G401.6 (cell line): ENCODE measurements at regions not wholly inside any gene's neighbourhood (a gene's known extent, or its start where the extent isn't known, plus 50 kb on each side); places are given as distances from the start of the nearest gene placed in this dataset.

Experiments used
- FAIRE-seq: peaks from 2 replicates; lab custom pipeline; 2012; peaks lifted over from hg19 to GRCh38; lab: Jason Lieb, UNC

DNA sequence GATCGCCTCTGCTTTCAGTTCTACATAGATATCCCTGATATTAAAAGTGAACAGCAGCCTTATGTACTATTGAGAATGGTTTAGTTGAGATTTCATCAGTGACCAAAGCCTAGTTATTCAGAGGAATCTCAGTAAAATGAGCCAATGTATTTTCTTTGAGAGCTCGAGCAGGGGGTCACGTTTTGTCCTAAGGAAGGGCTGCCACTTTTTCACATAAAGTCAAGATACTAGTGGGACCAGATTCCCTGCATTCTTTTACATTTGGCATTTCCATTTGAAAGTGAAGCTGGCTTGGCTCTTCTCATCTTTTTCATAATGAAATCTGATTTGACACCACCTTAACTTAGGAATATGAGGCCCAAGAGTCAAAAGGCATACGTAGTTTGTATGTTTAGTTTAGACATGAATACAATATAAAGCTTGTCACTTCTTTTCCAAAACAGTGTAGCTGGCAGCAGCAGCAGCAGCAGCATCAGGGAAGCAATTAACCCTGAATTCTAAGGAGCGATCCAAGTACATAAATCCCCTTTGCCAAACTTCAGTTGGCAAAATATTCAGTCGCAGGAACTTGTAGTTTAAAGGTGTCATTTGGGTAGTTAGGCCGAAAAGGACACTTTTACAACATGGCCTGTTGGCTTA lies 1752.2 kb upstream of the PCDH20 start:
- FAIRE-seq, result no peak

DNA sequence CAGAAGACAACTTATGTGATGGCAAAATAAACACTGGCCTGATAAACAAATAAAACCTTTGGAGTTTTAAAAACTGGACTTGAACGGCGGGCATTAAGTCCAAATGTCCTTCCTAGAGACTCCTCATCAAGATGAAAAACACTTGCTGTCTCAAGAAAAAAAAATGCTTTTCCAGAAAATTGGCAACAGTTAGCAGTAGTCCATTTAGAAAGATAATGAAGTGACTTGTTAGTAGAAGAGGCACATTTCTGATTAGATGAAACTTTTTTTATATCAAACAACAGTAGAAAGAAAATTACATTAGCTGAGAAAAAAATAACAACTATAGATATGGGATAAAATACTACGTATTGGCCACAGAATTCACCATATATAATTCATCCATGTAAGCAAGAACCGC lies 1750.7 kb upstream of the PCDH20 start:
- FAIRE-seq, result no peak

DNA sequence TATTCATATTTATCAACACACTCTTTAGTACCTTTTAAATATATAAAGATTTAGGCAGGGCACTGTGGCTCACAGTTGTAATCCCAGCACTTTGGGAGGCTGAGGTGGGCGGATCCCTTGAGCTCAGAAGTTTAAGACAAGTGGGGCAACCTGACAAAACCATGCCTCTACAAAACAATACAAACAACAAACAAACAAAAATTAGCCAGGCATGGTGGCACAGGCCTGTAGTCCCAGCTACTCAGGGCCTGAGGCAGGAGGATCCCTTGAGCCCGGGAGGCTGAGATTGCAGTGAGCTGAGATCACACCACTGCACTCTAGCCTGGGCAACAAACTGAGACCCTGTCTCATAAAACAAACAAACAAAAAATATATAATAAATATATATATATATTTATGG lies 1748.3 kb upstream of the PCDH20 start:
- FAIRE-seq, result no peak

DNA sequence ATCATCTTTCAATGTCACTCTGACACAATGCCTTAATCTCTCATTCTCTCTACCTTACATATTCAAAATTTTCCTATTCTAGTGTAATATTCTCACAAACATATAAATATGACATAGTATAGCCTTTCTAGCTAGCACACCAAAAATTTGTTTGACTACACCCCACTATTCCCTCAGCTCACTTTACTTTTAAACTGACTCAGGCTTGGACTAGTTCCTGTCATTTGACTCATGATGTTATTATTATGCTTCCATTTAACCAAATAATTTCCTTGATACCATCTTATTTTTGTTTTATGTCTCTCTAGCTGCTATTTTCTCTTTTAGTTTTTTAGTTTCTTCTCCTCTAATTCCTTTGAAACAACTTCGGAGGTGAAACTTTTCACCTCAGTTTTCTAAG lies 1745.6 kb upstream of the PCDH20 start:
- no peak for FAIRE-seq

DNA sequence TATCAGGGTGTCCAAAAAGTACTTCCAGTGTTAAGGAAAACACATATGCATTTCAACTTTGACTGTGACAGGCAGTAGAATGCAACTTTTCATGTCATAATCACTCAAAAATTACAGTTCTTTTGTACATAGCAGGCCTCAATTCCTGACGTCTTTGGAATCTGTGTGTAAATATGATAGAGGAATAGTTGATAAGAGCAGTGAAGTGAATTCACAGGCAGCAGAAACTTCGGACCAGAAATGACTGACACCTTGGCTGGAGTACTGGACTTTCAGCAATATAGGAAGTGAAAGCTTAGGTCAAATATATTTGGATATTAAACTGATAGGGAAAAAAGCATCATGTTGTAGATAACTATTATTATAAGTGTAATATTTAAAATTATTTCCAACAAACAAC lies 1741.2 kb upstream of the PCDH20 start:
- FAIRE-seq, result no peak

DNA sequence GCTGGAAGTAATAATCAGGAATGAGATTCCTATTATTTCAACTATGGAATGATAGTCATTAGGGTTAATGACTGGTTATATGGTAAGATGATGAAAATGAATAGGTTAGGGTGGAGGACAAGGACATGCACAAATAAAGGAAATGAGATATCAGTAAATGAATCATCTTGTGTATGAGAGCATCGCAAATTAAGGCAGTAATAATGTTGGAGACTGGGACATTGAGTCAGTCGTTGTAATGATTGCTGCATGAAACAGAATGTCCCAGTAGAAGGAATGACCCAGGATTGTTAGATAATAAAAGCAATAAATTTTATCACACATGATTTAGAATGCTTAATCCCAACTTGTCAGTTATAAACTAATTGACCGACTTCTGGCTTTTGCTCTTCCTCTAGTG lies 1733.7 kb upstream of the PCDH20 start:
- no peak for FAIRE-seq

DNA sequence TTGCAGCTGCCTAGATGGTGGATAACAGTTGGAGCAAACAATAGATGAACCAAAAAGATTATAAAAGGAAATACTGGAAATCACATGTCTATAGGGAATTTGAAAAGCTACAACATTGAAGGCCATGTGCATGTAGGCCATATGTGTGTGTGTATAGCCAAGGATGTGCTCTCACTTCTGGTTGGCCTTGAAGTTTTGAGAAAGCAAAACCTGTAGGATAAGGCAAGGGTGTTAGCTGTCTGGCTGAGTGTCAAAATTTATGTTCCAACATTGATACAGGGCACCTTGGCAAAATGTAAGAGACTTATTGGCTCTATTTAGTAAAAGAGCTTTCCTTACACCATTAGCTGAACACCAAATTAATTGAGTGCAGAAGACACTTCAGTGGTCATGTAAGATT lies 1723.6 kb upstream of the PCDH20 start:
- FAIRE-seq, result no peak

DNA sequence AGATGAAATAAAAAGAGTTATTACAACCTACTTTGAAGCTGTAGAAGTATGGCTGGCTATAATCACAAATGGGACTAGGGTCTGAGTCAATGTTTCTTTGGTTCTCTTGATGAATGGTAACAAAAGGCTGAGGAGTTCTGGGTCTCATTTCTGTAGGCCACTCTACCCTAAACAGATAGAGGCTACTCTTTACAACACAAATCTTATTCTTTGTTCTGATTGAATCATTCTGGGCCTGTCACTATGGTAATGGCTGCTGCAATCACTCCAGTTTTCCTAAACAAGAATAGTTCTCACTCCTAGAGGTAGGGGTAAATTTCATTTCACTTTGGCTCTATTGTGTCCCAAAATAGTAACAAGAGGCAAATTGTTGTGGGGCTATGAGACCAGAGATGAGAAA lies 1714.3 kb upstream of the PCDH20 start:
- no peak for FAIRE-seq

DNA sequence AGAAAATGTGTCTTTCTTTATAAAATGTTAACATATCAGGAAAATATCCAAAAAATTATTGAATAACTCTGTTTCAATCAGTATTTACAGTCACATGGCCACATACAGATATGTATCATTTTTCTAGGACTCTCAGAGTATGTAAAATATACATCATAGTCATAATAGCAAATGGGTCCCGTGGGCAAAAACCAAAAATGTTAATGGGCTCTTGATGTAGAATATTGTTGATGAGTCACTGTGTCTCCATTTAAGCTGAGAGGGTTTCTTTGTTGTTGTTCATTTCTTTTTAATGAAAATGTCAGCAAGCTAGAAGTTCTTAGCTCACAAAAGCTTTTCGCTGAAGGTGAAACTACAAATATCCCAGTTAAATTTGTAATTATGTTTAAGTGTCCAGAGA lies 1713.1 kb upstream of the PCDH20 start:
- FAIRE-seq, result no peak

DNA sequence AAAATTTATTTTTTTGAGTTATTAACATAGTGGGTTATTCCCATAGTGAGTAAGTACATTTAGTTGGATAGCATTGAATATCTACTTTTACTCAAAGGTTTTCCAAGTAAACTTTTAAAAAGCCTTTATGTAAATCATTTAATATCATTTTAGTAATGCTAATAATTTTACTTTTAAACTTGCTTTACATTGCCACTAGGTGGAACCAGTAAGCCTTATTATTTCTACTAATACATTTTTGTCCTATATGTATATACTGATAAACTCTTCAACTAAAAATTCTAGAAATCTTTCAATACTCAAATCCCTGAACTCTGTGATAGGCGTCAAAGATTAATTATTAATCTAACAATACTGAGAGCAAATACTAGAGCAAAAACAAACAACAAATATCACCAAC lies 1709.2 kb upstream of the PCDH20 start:
- FAIRE-seq, result no peak

DNA sequence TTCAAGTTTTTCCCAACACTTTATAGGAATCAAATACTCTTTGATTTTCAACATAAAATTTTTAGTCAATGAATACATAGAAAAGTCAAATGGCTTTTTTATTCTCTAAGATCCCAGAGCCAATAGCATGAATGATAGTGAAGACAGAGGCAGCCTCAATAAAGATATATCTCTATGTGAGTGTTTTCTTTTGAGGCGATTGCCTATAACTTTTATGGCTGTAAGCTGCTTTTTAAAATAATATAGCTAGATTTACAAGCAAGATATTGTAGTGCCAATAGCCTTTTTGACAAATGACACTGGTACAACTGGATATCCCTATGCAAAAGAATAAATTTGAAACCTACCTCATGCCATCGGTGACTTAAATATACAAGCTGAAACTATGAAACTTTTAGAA lies 1705.2 kb upstream of the PCDH20 start:
- FAIRE-seq, result no peak

DNA sequence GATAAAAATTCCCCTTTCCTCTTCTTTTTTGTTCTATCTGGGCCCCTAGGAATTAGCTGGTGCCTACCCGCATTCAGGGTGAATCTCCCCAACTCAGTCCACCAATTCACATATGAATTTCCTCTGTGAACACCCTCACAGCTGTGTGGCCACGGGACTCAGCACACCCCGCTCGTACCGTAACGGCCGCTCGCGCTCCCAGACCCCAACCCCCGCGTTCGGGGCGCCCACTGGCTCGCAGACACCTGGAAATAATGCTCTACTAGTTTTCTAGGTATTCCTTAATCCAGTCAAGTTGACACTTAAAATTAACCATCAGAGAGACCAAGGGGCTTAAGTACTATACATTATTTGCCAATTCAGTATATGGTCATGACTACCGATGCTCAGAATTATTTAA lies 1702.1 kb upstream of the PCDH20 start:
- FAIRE-seq, result no peak

DNA sequence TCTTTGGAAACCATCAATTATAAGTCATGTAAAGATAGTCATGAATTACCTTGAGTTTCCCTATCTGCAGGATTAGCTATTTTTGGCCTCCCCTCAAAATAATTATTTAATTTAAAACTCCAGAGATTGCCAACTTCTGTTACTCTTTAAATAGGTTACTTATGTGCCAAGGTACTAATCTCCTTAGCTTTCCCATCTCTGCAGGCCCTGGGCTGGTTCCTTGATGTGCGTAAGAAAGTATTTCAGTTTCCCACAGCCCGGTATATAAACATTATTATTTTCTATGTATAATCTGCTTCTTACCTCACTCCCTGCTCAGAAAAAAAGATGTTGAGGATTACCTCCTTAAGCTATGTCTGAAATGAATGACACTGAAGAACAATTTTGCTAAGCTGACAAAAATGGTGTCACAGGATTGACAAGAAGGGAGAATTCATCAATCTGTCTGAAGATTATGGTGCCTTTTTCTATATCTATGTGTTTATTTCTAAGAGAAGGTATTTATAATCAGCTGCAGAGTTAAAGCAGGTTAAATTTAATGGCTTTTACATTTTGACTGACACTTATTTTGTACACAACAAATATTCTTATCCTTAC lies 1697.2 kb upstream of the PCDH20 start:
- no peak for FAIRE-seq

DNA sequence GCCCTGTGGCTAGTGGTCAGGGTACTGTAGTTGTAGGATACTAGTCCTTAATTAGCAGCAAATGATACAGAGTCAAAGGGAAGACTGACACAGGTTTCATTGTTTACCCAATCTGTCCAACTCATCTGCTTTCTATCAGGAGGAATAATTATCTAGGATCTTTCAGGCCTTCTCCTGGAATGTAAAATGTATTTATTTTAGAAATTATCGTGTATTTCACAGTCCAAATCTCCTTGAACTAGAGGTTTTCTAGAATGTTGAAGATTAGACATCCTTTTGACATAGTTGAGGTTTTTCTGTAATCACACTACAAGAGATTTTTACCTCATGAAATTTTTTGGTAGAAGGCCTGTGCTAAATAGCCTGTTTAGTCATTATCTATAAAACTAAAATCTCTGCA lies 1694.8 kb upstream of the PCDH20 start:
- no peak for FAIRE-seq

DNA sequence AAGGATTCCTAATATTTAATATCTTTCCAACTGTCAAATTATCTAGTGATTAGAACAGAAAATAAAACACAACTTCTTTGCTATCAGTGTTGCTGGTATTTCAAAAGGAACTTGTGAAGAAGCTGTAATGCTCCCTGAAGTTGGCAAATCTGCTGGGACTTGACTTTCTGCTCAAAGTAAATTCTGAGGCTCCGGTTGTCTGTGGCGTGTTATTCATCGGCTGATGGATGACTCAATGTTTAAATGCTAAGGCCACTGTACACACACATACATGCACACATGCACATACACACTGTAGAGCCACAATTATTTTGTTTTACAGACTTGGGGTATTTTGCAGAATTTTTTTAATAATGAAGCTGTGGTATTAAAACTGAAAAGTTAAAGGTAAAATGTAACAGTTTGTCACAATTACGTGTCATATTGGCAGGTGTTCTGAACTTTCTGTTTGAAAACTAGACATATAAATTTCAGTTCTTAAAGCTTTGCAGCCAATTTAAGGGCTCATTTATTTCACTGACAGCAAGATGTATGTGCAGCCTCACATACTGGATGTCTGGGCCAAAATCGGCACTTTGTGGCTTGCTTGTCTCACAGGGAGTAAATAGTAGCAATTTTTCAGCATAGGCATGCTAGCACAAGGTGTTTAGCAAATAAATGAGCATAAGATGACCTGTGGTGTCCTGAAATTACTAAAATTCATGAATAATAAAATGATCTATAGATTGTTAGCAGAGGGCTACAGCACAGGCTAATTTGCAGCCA lies 1691.7 kb upstream of the PCDH20 start:
- FAIRE-seq, result peak; percentile 19

DNA sequence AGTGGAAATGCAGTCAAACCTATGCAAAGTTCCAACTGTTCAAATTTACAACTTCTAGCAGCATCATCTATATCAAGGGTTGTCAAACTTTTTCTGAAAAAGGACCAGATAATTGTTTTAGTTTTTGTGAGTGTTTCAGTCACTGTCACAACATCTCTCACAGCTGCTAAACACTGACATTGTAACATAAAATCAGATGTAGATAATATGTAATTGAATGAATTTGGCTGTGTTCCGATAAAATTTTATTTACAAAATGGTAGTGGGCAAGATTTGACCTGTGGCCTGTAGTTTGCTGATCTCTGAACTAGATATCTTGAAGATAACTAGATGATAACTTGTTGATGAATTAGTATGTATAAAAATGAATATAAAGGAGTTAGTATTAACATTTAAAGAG lies 1679.1 kb upstream of the PCDH20 start:
- FAIRE-seq, result no peak

DNA sequence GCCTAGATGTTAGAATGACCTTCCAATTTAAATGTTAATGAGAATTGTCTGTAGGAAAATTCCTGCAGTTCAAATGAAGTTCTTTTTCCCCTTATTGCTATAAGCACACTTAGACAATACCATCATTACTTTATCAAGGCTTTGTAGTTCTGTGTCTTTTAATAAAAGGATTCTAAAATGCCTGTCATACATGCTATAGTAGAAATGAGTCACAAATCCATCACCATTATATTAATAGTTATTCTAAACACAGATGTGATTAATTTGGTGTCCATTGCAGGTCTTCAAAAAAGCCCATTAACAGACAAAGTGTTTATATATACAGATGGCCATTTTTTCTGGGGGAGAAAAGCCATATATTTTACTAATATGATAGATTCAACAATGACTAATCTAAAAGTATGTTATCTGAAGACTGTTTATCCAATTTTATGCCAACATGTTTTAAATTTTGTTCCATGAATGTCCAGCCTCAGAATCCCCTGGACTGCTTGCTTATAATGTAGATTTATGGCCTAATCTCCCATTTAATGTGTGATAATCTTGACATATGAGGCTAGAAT lies 1678.3 kb upstream of the PCDH20 start:
- peak; percentile 75 for FAIRE-seq

DNA sequence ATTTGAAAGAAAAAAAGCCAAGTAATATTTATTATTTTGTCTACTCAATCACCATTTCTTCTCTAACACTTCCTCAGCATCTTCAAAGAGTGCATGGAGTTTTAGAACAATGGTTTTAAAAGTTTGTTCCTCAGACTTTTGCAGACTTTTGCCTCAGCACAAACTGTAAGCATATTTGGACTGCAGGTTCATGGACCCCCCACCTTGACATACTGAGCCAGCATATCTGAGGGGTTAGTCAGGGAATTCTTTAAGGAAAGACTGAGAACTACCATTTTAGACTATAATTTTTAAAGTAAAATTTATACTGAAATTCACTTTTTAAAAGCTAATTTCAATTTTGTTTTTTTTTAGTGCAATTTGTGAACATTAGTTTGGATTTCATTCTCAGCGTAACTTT lies 1676.8 kb upstream of the PCDH20 start:
- no peak for FAIRE-seq

DNA sequence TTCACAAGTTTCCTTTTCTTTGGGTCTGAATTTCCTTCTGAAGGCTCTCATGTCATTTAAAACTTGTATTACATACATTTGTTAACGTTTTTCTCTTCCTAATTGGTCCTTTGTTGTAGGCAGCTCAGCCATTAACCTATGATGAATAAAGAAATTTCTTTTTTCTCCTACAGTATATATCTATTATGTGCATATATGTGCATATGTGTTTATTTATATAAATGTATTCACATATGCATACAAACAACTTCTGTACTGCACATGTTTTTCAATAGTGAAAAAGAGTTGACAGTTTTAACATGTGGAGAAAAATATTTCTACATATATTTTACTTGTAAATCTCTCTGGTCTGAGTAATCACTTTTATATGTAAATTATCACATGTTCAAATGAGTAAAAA lies 1674.9 kb upstream of the PCDH20 start:
- FAIRE-seq, result peak; percentile 84

DNA sequence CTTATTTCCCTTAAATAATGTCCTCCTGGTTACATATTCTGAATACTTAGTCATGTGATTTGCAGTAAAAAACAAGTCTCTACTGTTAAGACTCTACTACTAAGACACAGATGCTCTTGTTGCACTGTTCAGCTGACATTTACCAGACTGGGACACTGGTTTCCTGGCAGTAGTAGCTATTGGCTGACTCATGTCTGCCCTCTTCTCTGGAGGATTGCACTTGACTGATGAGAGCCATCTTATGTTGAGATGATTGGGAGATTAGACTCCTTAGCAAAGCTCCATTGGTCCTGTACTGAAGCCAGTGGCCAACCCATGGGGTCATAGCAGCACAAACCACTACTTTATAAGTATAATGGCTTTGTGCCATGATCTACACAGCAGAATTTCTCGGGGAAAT lies 1672.6 kb upstream of the PCDH20 start:
- FAIRE-seq, result no peak

DNA sequence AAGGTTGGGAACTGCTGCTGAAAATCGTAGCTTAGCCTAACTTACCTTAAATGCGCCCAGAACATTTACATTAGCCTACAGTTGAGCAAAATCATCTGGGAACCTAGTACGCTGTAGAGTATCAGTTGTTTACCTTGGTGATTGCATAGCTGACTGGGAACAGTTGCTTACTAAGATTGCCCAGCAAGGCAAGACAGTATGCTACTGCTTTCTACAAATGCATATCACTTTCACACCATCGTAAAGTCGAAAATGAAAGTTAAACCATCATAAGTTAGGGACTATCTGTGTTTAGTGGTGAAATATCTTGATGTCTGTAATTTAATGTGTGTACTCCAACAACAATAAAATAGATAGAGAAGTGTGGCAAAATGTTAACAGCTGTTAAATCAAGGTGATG lies 1670.6 kb upstream of the PCDH20 start:
- FAIRE-seq, result no peak

DNA sequence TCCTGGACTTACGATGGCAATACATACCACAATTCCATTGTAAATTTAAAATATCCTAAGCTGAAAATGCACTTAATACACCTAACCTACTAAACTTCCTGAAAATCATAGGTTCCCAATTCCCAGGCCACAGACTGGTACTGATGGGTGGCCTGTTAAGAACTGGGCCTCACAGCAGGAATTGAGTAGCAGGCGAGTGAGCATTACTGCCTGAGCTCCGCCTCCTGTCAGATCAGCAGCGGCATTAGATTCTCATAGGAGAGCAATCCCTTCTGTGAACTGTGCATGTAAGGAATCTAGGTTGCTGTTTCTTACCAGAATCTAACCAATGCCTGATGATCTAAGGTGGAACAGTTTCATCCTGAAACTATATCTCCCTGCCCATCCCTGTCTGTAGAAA lies 1670.2 kb upstream of the PCDH20 start:
- no peak for FAIRE-seq

DNA sequence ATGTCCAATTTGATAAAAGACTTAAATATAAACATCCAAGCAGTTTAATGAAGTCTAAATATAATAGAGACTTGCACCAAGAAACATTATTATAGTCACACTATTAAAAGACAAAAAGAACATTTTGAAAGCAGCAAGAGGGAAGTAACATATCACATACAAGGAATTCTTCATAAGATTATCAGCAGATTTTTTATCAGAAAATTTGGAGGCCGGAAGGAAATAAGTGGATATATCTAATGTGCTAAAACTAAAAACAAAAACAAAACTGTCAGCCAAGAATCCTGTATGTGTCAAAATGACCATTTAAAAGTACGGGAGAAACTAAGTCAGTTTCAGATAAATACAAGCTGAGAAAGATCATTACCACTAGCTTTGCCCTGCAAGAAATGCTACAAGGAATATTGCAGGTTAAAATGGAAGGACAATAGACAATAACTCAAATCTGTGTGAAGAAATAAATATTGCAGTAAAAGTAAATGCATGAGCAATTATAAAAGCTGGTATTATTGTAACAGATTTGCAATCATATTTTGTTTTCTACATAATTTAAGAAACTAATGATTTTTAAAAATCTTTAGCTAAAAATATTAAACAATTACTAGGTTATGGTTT lies 1665.9 kb upstream of the PCDH20 start:
- peak; percentile 15 for FAIRE-seq
